GM18867 (cell line): ENCODE measurements at regions not wholly inside any gene's neighbourhood (a gene's known extent, or its start where the extent isn't known, plus 50 kb on each side); places are given as distances from the start of the nearest gene placed in this dataset.
A peak's percentile ranks its signal among the peaks of the same experiment; 100 is the strongest.

Experiments used
- ATAC-seq: cut with Tn5 transposase; IDR thresholded peaks from one replicate; pipeline ENCODE4 v1.9.1; 2021; ENCODE audit warnings: mild to moderate bottlenecking, moderate library complexity; ENCODE audit not compliant: unreplicated experiment

DNA sequence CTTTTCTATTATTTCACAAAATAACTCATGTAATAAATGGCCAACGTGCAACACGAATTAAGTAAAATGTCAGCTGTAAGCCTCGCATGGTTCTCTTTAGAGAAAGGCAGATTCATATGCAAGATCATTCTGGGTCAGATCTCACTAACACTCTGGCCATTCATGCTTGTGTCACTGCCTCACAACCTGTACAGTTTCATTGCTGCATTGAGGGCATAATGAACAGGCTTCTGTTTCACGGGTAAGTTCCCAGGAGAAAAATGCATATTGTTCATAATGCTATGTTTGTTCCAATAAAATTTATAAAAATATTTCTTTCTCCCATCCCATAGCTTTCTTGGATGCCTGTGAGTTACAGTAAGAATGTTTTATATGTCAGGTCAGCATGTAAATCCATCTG is 734.0 kb upstream of the ANKRD30A start:
- no peak for ATAC-seq

DNA sequence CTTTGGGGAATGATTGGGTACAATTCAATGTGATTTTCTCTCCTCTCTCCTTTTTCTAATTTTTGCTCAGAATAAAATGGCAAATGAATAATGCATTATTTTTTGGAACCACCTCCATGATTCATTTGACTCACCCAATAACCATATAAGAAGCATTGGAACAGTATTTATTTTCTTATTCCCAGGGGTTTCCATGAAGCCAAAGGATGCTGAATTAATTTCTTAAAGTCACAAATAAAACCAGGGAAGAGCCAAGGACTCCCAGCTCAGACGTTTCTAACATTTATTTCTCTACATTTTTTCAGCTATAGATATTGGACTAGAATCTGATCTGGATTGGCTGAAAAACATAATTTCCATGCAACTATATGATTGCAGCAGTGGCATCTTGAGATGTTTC is 735.2 kb upstream of the ANKRD30A start:
- ATAC-seq: no peak

DNA sequence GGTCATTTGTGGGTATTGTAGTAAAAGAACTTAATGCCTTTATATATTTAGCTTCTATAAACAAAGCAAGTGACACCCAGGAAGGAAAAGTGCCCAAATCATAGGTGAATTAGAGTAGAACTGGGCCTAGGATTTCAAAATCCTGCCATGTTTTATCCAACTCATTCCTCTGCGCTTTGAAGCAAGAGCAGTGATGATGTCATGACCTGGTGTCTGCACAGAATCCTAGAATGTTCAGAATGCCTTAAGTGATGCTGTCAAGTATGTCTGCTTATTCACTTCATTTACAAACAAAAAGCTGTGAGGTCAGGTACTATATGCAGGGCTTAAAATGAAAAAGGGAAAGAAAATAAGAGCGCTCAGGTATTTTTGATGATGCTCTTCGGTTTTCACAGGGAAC is 737.2 kb upstream of the ANKRD30A start:
- no peak for ATAC-seq

DNA sequence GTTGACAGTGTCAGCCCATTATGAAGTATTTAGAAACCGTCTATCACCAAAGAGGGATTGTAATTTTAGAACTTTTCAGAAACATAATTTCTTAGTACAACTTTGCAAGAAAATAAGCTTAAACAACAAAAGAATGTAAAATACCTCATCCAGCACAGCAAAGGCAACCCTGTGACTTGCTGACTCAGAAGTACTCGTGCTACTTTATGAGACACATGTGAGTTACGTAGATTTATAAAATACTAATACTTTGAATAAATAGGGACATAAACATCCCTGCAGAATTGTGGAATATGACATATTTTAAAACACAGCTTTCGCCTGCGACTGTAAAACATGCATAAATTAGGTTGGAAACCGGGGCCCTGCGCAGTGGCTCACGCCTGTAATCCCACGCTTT is 739.7 kb upstream of the ANKRD30A start:
- no peak for ATAC-seq

DNA sequence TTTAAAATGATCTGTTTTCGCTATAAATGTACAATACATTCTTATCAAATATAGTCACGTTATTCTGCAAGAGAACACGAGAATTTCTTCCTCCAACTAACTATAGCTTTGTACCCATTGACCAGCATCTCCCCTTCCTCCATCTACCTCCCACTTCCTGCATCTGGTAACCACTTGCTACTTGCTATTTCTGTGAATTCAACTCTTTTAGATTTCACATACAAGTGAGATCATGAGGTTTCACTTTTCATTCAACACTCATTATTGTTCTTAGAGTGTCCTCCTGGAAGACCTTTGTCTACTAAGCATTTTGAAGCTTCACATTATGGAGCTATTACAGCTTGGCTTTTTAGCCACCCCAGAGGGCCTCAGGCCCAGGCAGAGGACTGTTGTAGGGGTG is 741.3 kb upstream of the FZD8 start:
- ATAC-seq: peak; percentile 52

DNA sequence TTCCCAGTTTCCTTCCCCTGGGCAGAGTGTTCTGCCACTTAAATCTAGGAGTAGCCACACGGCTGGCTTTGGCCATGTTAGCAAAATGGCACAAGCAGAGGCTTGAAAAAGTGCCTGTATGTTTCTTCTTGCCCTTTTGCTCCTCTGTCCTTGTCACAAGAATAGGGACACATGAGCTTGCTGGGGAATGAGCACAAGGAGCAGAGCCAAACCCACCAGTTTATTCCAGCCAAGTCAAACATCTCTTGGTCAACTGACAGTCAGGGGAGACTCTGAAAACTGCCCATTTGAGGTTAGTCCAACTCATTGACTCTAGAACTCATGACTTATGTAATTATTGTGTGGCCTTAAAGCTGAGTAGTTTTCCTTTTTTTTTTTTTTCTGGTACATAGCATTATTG is 739.7 kb upstream of the FZD8 start:
- ATAC-seq: no peak

DNA sequence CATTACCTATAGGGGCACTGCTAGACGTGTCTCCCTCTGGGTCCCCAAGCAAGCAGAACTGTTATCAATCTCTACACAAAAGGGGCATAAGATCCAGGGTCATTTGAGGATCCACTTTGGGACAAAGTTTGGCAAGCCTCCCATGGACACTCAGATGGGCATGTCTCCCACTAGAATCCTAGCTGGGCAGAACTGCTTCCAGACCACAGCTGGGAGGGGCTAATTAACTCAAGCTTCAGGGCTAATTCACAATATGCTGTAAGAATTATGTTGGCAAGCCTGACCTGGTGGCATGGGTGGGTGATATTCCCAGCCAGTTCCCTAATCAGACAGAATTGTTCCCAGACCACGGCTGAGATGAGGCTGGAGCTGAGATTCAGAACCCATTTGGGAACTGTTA is 738.4 kb upstream of the FZD8 start:
- ATAC-seq: no peak

DNA sequence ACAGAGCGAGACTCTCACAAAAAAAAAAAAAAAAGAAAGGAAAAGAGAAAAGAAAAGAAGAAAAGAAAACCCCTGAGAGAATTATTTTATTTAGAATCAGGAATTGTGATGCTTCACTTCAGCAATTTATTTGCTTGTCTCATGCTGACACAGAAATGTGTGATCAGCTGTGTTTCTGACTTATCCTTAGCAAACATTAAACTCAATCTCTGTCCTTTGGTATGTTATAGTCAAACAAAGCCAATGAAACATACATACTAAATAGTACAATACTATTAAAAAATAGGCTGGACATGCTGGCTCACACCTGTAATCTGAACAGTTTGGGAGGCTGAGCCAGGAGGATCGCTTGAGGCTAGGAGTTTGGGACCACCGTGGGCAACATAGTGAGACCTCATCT is 733.0 kb upstream of the FZD8 start:
- no peak for ATAC-seq

DNA sequence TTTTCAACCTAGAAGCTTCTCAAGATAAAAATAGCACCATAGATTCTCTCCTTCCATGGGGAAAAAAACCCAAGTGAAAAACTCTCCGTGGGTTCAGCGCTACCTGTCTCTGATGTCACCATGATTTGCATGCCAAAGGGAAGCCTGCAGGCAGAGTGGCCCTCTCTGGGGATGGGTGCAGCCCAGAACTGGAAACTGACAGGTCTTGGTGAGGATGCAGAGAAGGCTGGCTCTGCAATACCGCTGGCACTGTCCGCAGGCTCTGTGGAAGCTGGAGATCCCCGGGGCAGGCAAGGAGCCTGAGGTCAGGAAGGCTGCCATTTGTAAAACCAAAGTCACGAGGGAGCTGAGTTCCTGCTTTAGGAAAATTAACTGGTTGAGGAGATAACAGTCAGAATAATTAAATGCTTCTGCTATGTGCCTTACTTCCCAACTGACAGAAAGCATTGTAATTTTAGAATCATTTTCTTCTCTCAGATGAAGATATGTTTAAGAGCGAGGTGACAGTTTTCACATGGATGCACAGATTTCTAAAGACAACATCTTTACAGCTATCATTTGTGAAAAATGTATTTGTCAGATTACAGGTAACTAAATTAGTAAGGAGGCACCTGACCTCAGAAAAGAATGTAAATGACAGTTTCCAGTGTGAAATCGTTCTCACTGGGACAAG is 731.5 kb upstream of the FZD8 start:
- no peak for ATAC-seq

DNA sequence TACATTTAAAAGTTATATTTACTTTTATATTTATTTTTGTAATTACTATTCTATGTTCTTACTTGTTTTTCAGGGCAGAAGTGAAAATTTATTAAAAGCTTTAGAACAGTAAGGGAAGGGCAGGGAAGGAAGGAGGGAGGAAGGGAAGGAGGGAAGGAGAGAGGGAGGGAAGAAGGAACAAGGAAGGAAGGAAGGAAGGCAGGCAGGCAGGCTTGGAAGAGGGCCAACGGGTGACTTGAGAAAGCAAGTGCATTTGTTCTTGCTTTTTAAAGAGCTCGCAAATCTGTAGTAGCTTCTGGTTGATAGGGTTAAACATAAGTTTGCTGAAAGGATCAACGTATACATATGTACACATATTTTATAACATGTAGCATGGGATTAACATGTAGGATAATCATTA is 725.3 kb upstream of the FZD8 start:
- no peak for ATAC-seq

DNA sequence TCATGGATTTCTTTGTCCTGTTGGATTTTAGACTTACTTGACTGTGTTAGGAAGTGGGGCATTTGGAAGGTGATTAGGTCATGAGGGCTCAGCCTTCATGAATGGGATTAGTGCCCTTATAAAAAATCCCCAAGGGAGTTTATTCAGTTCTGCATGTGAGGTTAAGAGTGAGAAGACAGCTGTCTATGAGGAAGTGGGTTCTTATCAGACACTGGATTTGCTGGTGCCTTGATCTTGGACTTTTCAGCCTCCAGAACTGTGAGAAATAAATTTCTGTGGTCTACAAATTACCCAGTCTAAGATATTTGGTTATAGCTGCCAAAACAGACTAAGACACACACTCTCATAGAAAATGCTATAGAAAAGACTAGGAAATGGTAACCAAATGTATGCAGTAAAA is 724.7 kb upstream of the FZD8 start:
- no peak for ATAC-seq

DNA sequence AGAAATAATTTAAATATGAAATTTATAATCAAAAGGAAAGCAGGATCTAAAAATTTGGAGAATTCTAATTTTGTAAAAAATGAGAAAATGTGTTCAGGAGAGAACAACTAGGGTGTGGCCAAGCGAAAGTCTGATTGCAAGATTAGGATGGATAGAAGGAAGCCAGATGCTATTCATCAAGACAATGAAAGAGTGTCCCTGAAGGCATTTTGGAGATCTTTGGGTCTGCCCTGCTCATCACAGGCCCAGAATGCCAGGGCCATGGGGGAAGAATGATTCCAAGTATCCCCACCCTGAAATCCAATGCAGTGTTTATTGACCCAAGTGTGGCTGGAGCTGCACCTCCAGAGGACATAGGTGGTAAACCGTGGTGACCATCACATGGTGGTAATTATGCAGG is 724.0 kb upstream of the FZD8 start:
- ATAC-seq: no peak

DNA sequence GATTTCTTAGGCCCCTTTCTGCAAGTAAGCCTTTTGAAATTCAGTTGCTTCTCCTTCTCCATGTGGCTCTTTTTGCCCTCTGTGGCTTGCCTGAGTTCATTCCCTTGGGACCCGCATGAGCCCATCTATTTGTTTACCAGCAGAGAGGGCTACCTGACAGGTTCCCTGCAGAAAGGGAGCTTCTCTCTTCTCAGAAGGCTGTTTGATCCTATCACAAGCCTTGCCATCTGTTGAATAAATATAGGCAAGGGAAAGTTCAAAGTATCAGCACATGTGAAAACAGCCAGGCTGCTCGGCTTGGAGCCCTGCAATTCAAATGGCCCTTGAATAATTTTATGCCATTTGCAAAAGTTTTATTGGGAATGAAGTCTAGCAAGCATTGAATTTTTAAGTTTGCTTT is 720.2 kb upstream of the FZD8 start:
- no peak for ATAC-seq

DNA sequence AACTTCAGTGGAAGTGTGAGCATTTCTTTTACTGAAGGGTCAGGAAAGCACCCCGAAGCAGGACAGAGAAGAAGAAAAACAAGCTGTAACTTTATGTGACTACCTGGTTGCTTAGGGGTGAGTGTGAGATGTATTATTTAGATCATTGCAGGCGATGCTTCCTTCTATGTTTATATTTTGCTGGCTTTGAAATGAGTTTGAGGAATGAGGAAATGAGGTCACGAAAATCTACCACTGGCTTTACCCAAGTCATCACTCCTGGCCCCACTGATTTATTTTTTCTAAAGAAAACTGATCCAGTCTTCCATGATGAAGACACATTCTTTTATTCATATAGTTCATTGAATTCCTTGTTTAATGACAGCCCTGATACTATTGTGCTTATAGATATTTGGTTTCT is 716.6 kb upstream of the FZD8 start:
- no peak for ATAC-seq

DNA sequence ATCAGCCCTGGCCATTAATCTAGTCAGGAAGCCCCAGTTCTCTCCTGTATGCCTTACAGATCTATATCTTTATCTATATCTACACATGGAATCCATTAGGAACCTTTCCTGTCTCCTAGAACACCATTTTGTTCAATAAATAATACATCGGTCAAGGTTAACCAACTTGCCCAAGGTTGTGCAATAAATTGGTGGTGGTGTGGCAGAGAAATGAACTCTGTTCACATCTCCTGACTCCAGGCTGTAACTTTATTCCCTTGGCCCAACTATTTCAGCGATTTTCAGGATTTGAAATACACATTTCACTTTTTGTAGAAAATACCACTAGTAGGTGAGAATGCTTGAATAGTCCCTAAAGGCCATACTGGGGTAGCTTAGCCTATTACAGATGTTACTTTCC is 712.5 kb upstream of the FZD8 start:
- ATAC-seq: no peak

DNA sequence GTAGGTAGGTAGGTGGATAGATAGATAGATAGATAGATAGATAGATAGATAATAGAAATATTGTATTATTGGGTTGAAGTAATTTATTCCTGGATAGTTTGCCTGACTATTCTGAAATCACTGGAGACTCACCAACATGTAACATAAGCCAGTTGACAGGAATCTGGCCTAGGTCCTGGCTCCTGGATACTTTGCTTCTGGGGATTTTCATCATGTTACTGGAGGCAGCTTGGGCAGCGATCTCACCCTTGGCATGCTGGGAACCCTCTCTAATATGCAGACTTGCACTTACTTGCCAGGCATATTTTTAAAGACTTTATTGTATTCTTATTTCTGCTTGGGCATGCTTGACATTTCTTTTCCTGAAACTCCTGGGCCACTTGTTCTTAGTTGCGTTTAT is 709.1 kb upstream of the FZD8 start:
- no peak for ATAC-seq

DNA sequence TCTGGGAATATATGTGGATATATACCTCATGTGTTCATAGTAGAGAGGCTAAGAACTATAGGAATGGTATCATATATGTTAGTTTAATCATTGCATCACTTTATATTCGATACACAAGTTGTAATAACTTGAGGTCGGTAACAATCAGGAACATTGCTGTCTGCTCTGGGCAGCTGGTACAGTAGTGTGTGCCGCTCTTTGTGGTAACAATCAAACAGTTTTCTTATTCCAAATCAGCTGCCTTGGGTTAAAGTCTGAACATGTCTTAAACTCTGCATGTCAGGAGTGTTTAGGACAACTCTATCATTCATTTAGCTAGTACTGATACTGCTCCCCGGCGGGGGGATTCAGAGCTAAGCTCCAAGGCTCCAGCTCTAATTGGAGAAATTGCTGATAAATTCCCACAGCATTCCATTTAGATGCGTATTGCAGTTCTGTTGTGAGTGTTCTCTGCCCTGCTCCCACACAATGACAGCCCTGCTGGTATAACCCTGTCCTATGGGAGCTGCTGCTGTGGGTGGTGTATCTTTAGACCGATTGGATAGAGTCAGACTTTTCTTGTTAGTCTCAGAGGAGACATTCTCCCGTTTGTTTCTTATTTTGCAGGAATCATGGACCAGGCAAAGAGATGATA is 707.5 kb upstream of the FZD8 start:
- no peak for ATAC-seq

DNA sequence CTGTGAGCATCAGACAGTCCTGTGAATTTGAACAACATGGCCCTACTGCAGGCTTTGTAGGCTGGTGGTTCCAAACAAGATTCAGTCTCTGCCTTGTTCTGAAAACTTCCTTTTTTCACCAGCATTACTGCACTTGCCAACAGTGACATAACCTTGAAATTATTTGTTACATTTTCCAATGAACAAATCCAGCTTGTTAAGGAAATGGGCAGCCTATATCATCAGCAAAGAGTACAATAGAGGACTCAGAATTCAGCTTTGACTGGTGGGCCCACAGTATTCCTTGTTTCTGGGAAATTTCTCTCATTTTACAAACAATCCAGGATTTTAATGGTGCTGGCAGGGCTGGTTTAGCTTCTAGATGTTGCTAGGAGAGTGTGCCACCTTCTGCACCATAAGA is 703.7 kb upstream of the FZD8 start:
- no peak for ATAC-seq

DNA sequence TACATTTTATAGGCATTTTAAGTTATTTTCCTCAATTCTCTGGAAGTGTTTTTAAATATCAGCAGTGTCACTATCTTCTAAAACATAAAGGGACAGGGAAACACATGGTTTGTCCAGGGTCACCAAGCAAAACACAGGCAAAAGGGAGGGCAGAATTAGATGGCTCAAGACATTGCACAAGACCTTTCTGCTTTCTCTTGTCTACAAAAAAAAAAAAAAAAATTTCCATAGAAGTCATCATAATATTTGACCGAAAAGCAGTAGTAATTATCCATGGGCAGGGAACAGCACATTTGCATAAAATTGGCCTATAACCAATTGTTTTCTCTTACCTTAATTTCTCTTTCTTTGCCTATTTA is 703.1 kb upstream of the FZD8 start:
- ATAC-seq: no peak

DNA sequence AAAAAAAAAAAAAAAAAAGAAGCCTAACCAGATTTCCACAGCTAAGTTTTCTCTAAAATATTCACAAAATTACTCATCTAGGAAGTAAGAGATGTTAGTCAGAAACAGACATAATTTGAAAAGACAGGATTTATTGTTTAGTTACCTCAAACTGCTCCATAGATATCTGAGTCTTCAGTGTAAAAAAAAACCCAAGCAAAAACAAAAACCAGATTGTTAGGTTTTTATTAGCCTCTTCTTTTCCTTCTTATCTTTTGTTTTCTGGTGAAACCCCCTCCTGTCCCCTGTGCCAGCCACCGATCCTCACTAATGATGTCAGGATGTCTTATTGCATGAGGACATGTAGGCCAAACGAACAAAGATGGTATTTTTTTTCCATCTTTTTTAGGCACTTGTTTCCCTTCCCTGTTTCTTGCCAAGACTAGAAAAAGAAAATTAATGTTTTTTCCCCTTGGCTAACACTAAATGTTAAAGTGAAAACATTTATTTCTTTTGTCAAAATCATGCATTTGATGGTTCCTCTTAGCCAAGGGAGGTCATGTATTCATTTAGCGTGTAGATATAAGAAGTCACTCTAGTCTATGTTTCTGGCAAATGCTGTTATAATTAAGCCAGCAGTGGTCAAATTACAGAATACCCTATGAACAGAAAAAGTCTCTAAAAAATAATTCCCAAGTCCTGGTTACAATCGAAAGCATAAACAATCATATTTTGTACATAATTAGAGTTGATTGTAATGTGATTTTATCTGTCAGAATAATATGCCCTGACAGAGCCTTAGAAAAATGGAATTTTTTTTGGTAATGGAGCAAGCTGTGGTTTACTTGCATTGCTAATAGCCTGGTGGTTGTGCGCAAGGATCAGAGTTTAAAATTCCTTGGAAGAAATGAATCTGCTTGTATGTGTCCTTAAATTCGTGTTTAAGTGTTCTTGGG is 702.4 kb upstream of the FZD8 start:
- no peak for ATAC-seq

DNA sequence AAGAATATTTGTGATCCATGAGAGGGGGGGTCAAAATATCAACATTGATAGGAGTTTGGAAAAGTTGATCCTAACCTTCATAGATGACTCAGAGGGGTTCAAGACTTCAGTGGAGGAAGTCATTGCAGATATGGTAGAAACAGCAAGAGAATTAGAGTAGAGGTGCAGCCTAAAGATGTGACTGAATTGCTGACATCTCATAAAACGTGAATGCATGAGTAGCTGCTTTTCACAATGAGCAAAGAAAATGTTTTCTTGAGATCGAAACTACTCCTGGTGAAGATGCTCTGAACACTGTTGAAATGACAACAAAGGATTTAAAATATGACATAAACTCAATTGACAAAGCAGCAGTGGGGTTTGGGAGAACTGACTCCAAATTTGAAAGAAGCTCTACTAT is 700.7 kb upstream of the FZD8 start:
- no peak for ATAC-seq

DNA sequence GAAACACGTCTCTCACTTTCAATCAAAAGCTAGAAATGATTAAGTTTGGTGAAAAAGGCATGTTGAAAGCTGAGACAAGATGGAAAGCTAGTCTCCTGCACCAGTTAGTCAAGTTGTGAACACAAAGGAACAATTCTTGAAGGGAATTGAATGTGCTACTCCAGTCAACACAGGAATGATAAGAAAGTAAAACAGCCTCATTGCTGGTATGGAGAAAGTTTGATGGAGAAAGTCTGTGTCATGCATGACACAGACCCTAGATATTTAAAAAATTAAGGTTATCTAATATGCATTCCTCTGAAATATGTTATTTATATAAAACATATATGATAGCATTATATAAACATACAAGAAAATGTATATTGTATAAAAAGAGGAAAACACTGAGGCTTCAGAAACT is 699.4 kb upstream of the FZD8 start:
- no peak for ATAC-seq
